NCI-H2081 treated with DMSO at 0.1 percent for 48 hours (cell line): ENCODE measurements at regions not wholly inside any gene's neighbourhood (a gene's known extent, or its start where the extent isn't known, plus 50 kb on each side); places are given as distances from the start of the nearest gene placed in this dataset.
"Not testable (repeated sequence)": the region's sequence is repeated elsewhere in the genome, so short reads cannot be mapped to it uniquely, and the experiment has no call there.

ENCODE experiments used
- DNase-seq: peaks from one replicate; lab custom pipeline; 2025; lab: John Stamatoyannopoulos, UW

- no peak for DNase-seq
Observed at GRCh38 chr5:56732121-56732520, 83.2 kb upstream of the MAP3K1 start.

- DNase-seq = not testable (repeated sequence)
Observed at GRCh38 chr5:56731473-56731872, 83.9 kb upstream of the MAP3K1 start.

GRCh38 chr5:56729488-56729887 is 85.9 kb upstream of the MAP3K1 start:
- DNase-seq = no peak

- DNase-seq = no peak
Observed at GRCh38 chr5:56725711-56726411, 89.5 kb upstream of the MAP3K1 start.

- not testable (repeated sequence) for DNase-seq
Observed at GRCh38 chr5:56724857-56725256, 90.5 kb upstream of the MAP3K1 start.

- no peak for DNase-seq
Observed at GRCh38 chr5:56722317-56722716, 93.0 kb upstream of the MAP3K1 start.

GRCh38 chr5:56717253-56717987 is 97.9 kb upstream of the MAP3K1 start:
- DNase-seq = no peak

- no peak for DNase-seq
Observed at GRCh38 chr5:56715986-56716385, 99.4 kb upstream of the MAP3K1 start.

GRCh38 chr5:56712895-56713591 is 102.3 kb upstream of the MAP3K1 start:
- DNase-seq = no peak

GRCh38 chr5:56710826-56711590 is 104.3 kb upstream of the MAP3K1 start:
- no peak for DNase-seq

GRCh38 chr5:56706504-56706903 is 108.8 kb upstream of the MAP3K1 start:
- DNase-seq = no peak

GRCh38 chr5:56705217-56705616 is 110.1 kb upstream of the MAP3K1 start:
- DNase-seq = no peak

GRCh38 chr5:56703952-56704351 is 111.4 kb upstream of the MAP3K1 start:
- DNase-seq = no peak

GRCh38 chr5:56700711-56701110 is 114.6 kb upstream of the MAP3K1 start:
- DNase-seq = no peak

GRCh38 chr5:56699538-56699937 is 115.8 kb upstream of the MAP3K1 start:
- no peak for DNase-seq

GRCh38 chr5:56698463-56699381 is 116.6 kb upstream of the MAP3K1 start:
- DNase-seq = no peak

- DNase-seq = no peak
Observed at GRCh38 chr5:56696900-56697299, 118.4 kb upstream of the MAP3K1 start.

GRCh38 chr5:56693220-56693579 is 122.1 kb upstream of the MAP3K1 start:
- DNase-seq = no peak

- no peak for DNase-seq
Observed at GRCh38 chr5:56692359-56693219, 122.8 kb upstream of the MAP3K1 start.

GRCh38 chr5:56688402-56688801 is 126.9 kb upstream of the MAP3K1 start:
- no peak for DNase-seq
